ENCODE measurements at regions not wholly inside any gene's neighbourhood (a gene's known extent, or its start where the extent isn't known, plus 50 kb on each side); places are given as distances from the start of the nearest gene placed in this dataset.
"Not testable (repeated sequence)": the region's sequence is repeated elsewhere in the genome, so short reads cannot be mapped to it uniquely, and the experiment has no call there.

- not testable (repeated sequence) for DNase-seq
Measured at GRCh38 chr2:116318551-116318950, 1495.9 kb upstream of the DDX18 start.

- no peak for DNase-seq
Measured at GRCh38 chr2:116319001-116319400, 1495.5 kb upstream of the DDX18 start.

- no peak for DNase-seq
Measured at GRCh38 chr2:116319935-116320334, 1494.6 kb upstream of the DDX18 start.

- no peak for DNase-seq
Measured at GRCh38 chr2:116329280-116329679, 1485.2 kb upstream of the DDX18 start.

GRCh38 chr2:116340690-116341089 lies 1473.8 kb upstream of the DDX18 start:
- DNase-seq, result no peak

GRCh38 chr2:116366212-116366611 lies 1448.3 kb upstream of the DDX18 start:
- DNase-seq, result no peak

GRCh38 chr2:116378786-116379185 lies 1435.7 kb upstream of the DDX18 start:
- no peak for DNase-seq

GRCh38 chr2:116411211-116411610 lies 1403.3 kb upstream of the DDX18 start:
- no peak for DNase-seq

- no peak for DNase-seq
Measured at GRCh38 chr2:116413659-116414058, 1400.8 kb upstream of the DDX18 start.

GRCh38 chr2:116416731-116417377 lies 1397.6 kb upstream of the DDX18 start:
- DNase-seq, result no peak

- no peak for DNase-seq
Measured at GRCh38 chr2:116435648-116436047, 1378.8 kb upstream of the DDX18 start.

GRCh38 chr2:116440104-116440653 lies 1374.3 kb upstream of the DDX18 start:
- DNase-seq, result no peak

GRCh38 chr2:116442418-116442817 lies 1372.1 kb upstream of the DDX18 start:
- no peak for DNase-seq

- no peak for DNase-seq
Measured at GRCh38 chr2:116444256-116444872, 1370.1 kb upstream of the DDX18 start.

- DNase-seq, result no peak
Measured at GRCh38 chr2:116450990-116451389, 1363.5 kb upstream of the DDX18 start.

GRCh38 chr2:116452651-116453050 lies 1361.8 kb upstream of the DDX18 start:
- DNase-seq, result no peak

GRCh38 chr2:116456429-116456828 lies 1358.1 kb upstream of the DDX18 start:
- no peak for DNase-seq

GRCh38 chr2:116467243-116467642 lies 1347.2 kb upstream of the DDX18 start:
- no peak for DNase-seq

- no peak for DNase-seq
Measured at GRCh38 chr2:116477229-116477628, 1337.3 kb upstream of the DDX18 start.

- DNase-seq, result no peak
Measured at GRCh38 chr2:116487336-116487735, 1327.2 kb upstream of the DDX18 start.

GRCh38 chr2:116489292-116489691 lies 1325.2 kb upstream of the DDX18 start:
- no peak for DNase-seq

GRCh38 chr2:116489944-116490343 lies 1324.5 kb upstream of the DDX18 start:
- no peak for DNase-seq

GRCh38 chr2:116490511-116491145 lies 1323.9 kb upstream of the DDX18 start:
- DNase-seq, result no peak
